SK-N-SH (cell line): ENCODE measurements at regions not wholly inside any gene's neighbourhood (a gene's known extent, or its start where the extent isn't known, plus 50 kb on each side); places are given as distances from the start of the nearest gene placed in this dataset.

Source experiments
- CTCF ChIA-PET: fragments of 300-600, 350-600 bp; formaldehyde crosslinking; extraction: SDS; loops from one replicate; lab custom pipeline; 2021; lab: Yijun Ruan, JAX
- POLR2A ChIA-PET: fragments of 350-600 bp; sonication (Branson Sonifier 250); formaldehyde crosslinking; extraction: SDS; loops from one replicate; lab custom pipeline; 2020; ENCODE audit warnings: antibody characterized with exemption, inconsistent platforms; lab: Yijun Ruan, JAX
- DNase-seq: peaks from one replicate; pipeline ENCODE4 v3.0.0; 2012
- H2AFZ ChIP-seq: fragments of 200-600 bp; sonication (generic); 2 replicates; pipeline ENCODE4 v1.8.1; 2016; ENCODE audit warnings: antibody characterized with exemption, mild to moderate bottlenecking, low read depth
- H3F3A ChIP-seq: fragments of 200-600 bp; sonication (generic); replicated peaks from 2 replicates; pipeline ENCODE3; 2016; ENCODE audit warnings: antibody characterized with exemption, mild to moderate bottlenecking; ENCODE audit not compliant: insufficient read depth
- H3K27ac ChIP-seq, 2 experiments: fragments of 200-500 bp in 1 of 2; fragments of 200-600 bp in 1 of 2; sonication (Bioruptor generic) in 1 of 2; sonication (generic), shearing (Covaris generic) in 1 of 2; 2 replicates each; pipeline versions ENCODE4 v1.5.1 to v1.6.1; 2014 to 2016; ENCODE audit warnings: low read depth in 2 of 2, inconsistent platforms in 1 of 2, low read length in 1 of 2, mild to moderate bottlenecking in 1 of 2, mixed read lengths in 1 of 2
- H3K27me3 ChIP-seq: fragments of 200-600 bp; sonication (generic), shearing (Covaris generic); 2 replicates; pipeline ENCODE4 v1.6.1; 2016; ENCODE audit warnings: mixed run types; ENCODE audit not compliant: insufficient read depth
- H3K36me3 ChIP-seq, 2 experiments: fragments of 200-500 bp in 1 of 2; fragments of 200-600 bp in 1 of 2; sonication (Bioruptor generic) in 1 of 2; sonication (generic) in 1 of 2; replicated peaks in 1 of 2; 2 replicates each; pipeline versions ENCODE3 to v1.5.1; 2014 to 2016; ENCODE audit warnings: low read length in 1 of 2, mild to moderate bottlenecking in 1 of 2; ENCODE audit not compliant: insufficient read depth in 2 of 2, control insufficient read depth in 1 of 2
- H3K4me1 ChIP-seq, 2 experiments: fragments of 200-500 bp in 1 of 2; fragments of 200-600 bp in 1 of 2; sonication (Bioruptor generic) in 1 of 2; sonication (generic), shearing (Covaris generic) in 1 of 2; 2 replicates each; pipeline versions ENCODE4 v1.5.1 to v1.6.1; 2014 to 2016; ENCODE audit warnings: low read depth in 1 of 2, low read length in 1 of 2, mixed run types in 1 of 2; ENCODE audit not compliant: insufficient read depth in 2 of 2, control insufficient read depth in 1 of 2
- H3K4me2 ChIP-seq: fragments of 200-600 bp; sonication (generic), shearing (Covaris generic); 2 replicates; pipeline ENCODE4 v1.6.1; 2017; ENCODE audit warnings: mixed run types
- H3K4me3 ChIP-seq, 2 experiments: fragments of 200-500 bp in 1 of 2; fragments of 200-600 bp in 1 of 2; sonication (Bioruptor generic) in 1 of 2; sonication (generic), shearing (Covaris generic) in 1 of 2; 2 replicates each; pipeline versions ENCODE4 v1.5.1 to v1.8.1; 2014 to 2016; ENCODE audit warnings: low read depth in 2 of 2, inconsistent platforms in 1 of 2, low read length in 1 of 2, mild to moderate bottlenecking in 1 of 2, mixed read lengths in 1 of 2, moderate library complexity in 1 of 2
- H3K79me2 ChIP-seq: fragments of 200-600 bp; sonication (generic); 2 replicates; pipeline ENCODE4 v1.8.1; 2017; ENCODE audit warnings: mild to moderate bottlenecking; ENCODE audit not compliant: insufficient read depth
- H3K9ac ChIP-seq: fragments of 200-600 bp; sonication (generic); 2 replicates; pipeline ENCODE4 v1.6.1; 2017; ENCODE audit warnings: mixed run types
- H3K9me2 ChIP-seq: fragments of 200-600 bp; sonication (generic); 2 replicates; pipeline ENCODE4 v1.6.1; 2017; ENCODE audit warnings: mixed run types
- H3K9me3 ChIP-seq: fragments of 200-600 bp; sonication (generic); 2 replicates; pipeline ENCODE4 v1.6.1; 2017; ENCODE audit warnings: mixed run types, mild to moderate bottlenecking, moderate library complexity
- H4K20me1 ChIP-seq: fragments of 200-600 bp; sonication (generic); 2 replicates; pipeline ENCODE4 v1.6.1; 2017; ENCODE audit warnings: mild to moderate bottlenecking, mixed run types; ENCODE audit not compliant: insufficient read depth
- CHD2 ChIP-seq: fragments of 150-350 bp; IDR thresholded peaks from 2 replicates; pipeline ENCODE4 v1.6.1; 2018; ENCODE audit warnings: low read length; ENCODE audit not compliant: partially characterized antibody
- CTCF ChIP-seq: fragments of 200-600 bp; sonication (generic); IDR thresholded peaks from 2 replicates; pipeline ENCODE4 v1.6.1; 2017; ENCODE audit warnings: antibody characterized with exemption, mild to moderate bottlenecking, moderate library complexity
- ELF1 ChIP-seq: IDR thresholded peaks from 2 replicates; pipeline ENCODE4 v1.4.0; 2012
- EZH2phosphoT487 ChIP-seq: fragments of 200-600 bp; sonication (generic); IDR thresholded peaks from 2 replicates; pipeline ENCODE4 v1.6.1; 2017; ENCODE audit warnings: low read depth, mixed run types, mild to moderate bottlenecking, antibody characterized with exemption, moderate library complexity, borderline replicate concordance
- FOSL2 ChIP-seq: IDR thresholded peaks from 2 replicates; pipeline ENCODE4 v1.4.0; 2012; ENCODE audit warnings: low read depth, mild to moderate bottlenecking, moderate library complexity, borderline replicate concordance
- GABPA ChIP-seq: IDR thresholded peaks from 2 replicates; pipeline ENCODE4 v1.4.0; 2012; ENCODE audit warnings: low read depth, mild to moderate bottlenecking
- JUND ChIP-seq: IDR thresholded peaks from 2 replicates; pipeline ENCODE4 v1.4.0; 2012
- MAX ChIP-seq: IDR thresholded peaks from 2 replicates; pipeline ENCODE4 v1.4.0; 2012; ENCODE audit warnings: low read depth
- NFIC ChIP-seq: IDR thresholded peaks from 2 replicates; pipeline ENCODE4 v1.4.0; 2012; ENCODE audit warnings: borderline replicate concordance
- NRF1 ChIP-seq: IDR thresholded peaks from 2 replicates; pipeline ENCODE4 v1.6.1; 2012; ENCODE audit warnings: low read depth, mild to moderate bottlenecking, low read length
- PBX3 ChIP-seq: IDR thresholded peaks from 2 replicates; pipeline ENCODE4; 2012
- POLR2AphosphoS5 ChIP-seq: IDR thresholded peaks from 2 replicates; pipeline ENCODE4 v1.6.1; 2012; ENCODE audit warnings: low read depth, low read length
- RAD21 ChIP-seq: IDR thresholded peaks from 2 replicates; pipeline ENCODE4 v1.6.1; 2012; ENCODE audit warnings: mild to moderate bottlenecking, low read length
- RCOR1 ChIP-seq: fragments of 150-350 bp; IDR thresholded peaks from 2 replicates; pipeline ENCODE4 v1.6.1; 2017; ENCODE audit warnings: antibody characterized with exemption, low read length
- RXRA ChIP-seq: IDR thresholded peaks from 2 replicates; pipeline ENCODE4 v1.4.0; 2012; ENCODE audit warnings: low read depth, mild to moderate bottlenecking, borderline replicate concordance
- SIN3A ChIP-seq: IDR thresholded peaks from 2 replicates; pipeline ENCODE4 v1.6.1; 2012; ENCODE audit warnings: low read depth, mild to moderate bottlenecking, low read length, moderate library complexity, borderline replicate concordance
- SMC3 ChIP-seq: IDR thresholded peaks from 2 replicates; pipeline ENCODE4 v1.6.1; 2012; ENCODE audit warnings: low read depth, low read length, improper control_type of control experiment
- TCF12 ChIP-seq: IDR thresholded peaks from 2 replicates; pipeline ENCODE4 v1.4.0; 2012
- USF1 ChIP-seq: IDR thresholded peaks from 2 replicates; pipeline ENCODE4 v1.4.0; 2012; ENCODE audit warnings: low read depth, borderline replicate concordance
- USF2 ChIP-seq: fragments of 150-350 bp; IDR thresholded peaks from 2 replicates; pipeline ENCODE4 v1.6.1; 2017; ENCODE audit warnings: antibody characterized with exemption, low read length, low read depth, borderline replicate concordance
- YY1 ChIP-seq: IDR thresholded peaks from 2 replicates; pipeline ENCODE4 v1.4.0; 2012; ENCODE audit warnings: low read depth, mild to moderate bottlenecking
- WGBS: methylation state at CpG from one replicate; pipeline ENCODE4 v1.1.6; 2017; ENCODE audit warnings: low lambda C conversion rate; 5-methylcytosine and 5-hydroxymethylcytosine counted together

GRCh38 chr16:7268182-7268581, 64.5 kb upstream of the RBFOX1 start (continued):
- TF ChIP-seq NRF1: no peak
- TF ChIP-seq JUND: no peak
- TF ChIP-seq RAD21: peak; percentile 65
- peak; percentile 50; the same call in 1 of the 2 replicates for TF ChIP-seq SMC3
- no peak for TF ChIP-seq RCOR1
- TF ChIP-seq CHD2: no peak
- TF ChIP-seq USF2: no peak
- no peak for TF ChIP-seq YY1
- TF ChIP-seq SIN3A: no peak
- no peak for TF ChIP-seq EZH2phosphoT487
- TF ChIP-seq PBX3: no peak
- no peak for TF ChIP-seq USF1
- no peak for TF ChIP-seq FOSL2
- no peak for TF ChIP-seq NFIC

- no peak overlapping the region for H3K9ac ChIP-seq
- CTCF ChIA-PET: no interaction called here
- H3K79me2 ChIP-seq: no peaks in the 10 kb centered on the region
- H3K27me3 ChIP-seq: no peaks in the 10 kb centered on the region
- no peaks in the 10 kb centered on the region for H4K20me1 ChIP-seq
- H3K4me3 ChIP-seq: no peak overlapping the region
- no peak for TF ChIP-seq NFIC
- no peak for TF ChIP-seq USF2
- TF ChIP-seq CTCF: no peak
- no peak for TF ChIP-seq SMC3
- no peak for TF ChIP-seq GABPA
- TF ChIP-seq PBX3: no peak
- TF ChIP-seq RXRA: no peak
- no peak for TF ChIP-seq TCF12
- TF ChIP-seq POLR2AphosphoS5: no peak
- TF ChIP-seq USF1: no peak
- no peak for TF ChIP-seq ELF1
- TF ChIP-seq MAX: no peak
- TF ChIP-seq CHD2: no peak
- no peak for TF ChIP-seq NRF1
- TF ChIP-seq FOSL2: no peak
- TF ChIP-seq, all 33 proteins: peak for 0
- Histone ChIP-seq H3F3A (no peaks in the 10 kb centered on the region), H2AFZ (no peak overlapping the region), H3K4me1 (peaks cover 0 to 2% of the 10 kb centered on the region in 2 experiments; a peak in 1 of 4 replicates), H3K36me3 (no peaks in the 10 kb centered on the region), H3K27ac (no peak overlapping the region), H3K4me2 (no peak overlapping the region), H3K9me3 (no peaks in the 10 kb centered on the region), H3K9me2 (no peaks in the 10 kb centered on the region)
- WGBS: 13% methylated on average over 11 of the region's 11 CpGs
- POLR2A ChIA-PET: no interaction called here
- peak; percentile 20 for DNase-seq
Observed at GRCh38 chr16:7257016-7257415, 75.6 kb upstream of the RBFOX1 start.
